AG09319 (cell line): ENCODE measurements at regions not wholly inside any gene's neighbourhood (a gene's known extent, or its start where the extent isn't known, plus 50 kb on each side); places are given as distances from the start of the nearest gene placed in this dataset.

ENCODE experiments used
- DNase-seq: peaks from one replicate; pipeline ENCODE4 v3.0.0-alpha.2; 2010; ENCODE audit warnings: low read depth; ENCODE audit errors: extremely low read depth
- CTCF ChIP-seq: IDR thresholded peaks from 2 replicates; pipeline ENCODE4 v1.5.1; 2011; ENCODE audit warnings: low read depth, mild to moderate bottlenecking, inconsistent platforms, low read length, moderate library complexity

DNA sequence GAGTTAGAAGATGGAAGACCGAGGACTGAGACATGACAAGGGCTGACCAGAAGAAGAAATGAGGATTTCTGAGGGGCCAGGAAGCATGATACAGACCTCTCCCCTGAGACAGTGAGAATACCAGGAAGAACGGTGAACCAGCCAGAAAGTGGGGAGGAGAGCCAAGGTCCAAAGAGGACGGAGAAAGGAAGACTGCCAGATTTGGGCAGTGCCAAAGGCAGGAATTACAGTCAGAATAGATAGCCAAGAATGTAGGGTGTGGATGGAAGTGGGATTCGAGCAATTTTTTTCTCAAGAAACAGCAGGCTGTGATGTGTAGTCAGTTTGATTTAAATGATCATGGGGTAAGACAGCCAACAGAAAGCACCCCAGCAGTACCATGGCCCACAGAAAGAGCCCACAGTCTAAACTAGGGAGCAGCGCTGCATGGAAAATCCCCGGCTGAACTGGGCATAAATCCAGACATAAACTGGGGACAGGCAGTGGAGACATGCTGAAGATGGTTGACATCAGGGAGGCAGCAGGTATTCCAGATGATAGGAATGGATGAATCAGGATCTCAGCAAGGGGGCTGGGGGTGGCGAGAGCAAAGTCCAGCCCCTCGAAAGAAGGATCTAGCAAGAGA lies 67.3 kb upstream of the BARX2 start:
- no peak for DNase-seq
- TF ChIP-seq CTCF = no peak

GRCh38 chr11:129307162-129307561 lies 68.5 kb upstream of the BARX2 start:
- no peak for DNase-seq
- no peak for TF ChIP-seq CTCF

GRCh38 chr11:129302386-129303101 lies 73.1 kb upstream of the BARX2 start:
- no peak for TF ChIP-seq CTCF
- DNase-seq = no peak

- no peak for DNase-seq
- TF ChIP-seq CTCF = no peak
Measured at GRCh38 chr11:129300099-129300498, 75.5 kb upstream of the BARX2 start.

DNA sequence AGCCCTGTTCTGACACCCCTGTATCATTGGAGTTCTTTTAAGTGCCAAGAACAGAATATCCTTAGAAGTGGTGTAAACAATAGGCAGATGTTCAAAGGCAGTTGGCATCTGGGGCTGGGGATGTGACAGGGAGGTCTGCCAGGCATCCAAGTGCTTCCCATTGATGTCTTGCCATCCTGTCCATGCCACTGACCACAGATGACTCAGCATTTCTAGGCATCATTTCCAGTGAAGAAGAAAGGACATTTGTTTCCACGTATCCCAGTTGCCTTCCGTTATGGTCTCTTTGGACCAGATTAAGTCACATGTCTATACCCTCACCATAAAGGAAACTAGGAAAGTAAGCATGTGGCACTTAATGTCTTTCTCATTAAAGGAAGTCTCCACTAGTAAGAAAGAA lies 76.7 kb upstream of the BARX2 start:
- no peak for DNase-seq
- TF ChIP-seq CTCF = no peak

GRCh38 chr11:129295746-129296145 lies 79.9 kb upstream of the BARX2 start:
- no peak for DNase-seq
- TF ChIP-seq CTCF = no peak

DNA sequence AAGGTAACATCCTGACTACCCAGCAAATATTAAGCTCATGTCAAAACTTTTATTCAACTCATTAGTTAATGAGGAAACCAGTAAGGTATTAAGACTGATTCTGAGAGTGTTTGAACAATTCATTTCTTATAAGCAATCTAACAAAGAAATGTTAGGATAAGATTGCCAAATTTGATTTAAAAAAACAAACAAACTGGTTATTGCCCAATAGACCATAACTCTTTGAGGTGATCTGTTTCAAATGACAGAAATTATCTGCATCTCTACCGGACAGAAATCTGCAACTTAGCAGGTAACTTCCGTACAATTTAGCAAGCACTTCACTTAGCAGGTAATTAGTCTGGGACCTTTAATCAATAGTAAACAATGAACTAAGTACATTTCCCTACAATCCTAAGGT lies 82.9 kb upstream of the BARX2 start:
- TF ChIP-seq CTCF = no peak
- DNase-seq = no peak
